ENCODE measurements at regions not wholly inside any gene's neighbourhood (a gene's known extent, or its start where the extent isn't known, plus 50 kb on each side); places are given as distances from the start of the nearest gene placed in this dataset.

GRCh38 chr4:163654621-163655020 lies 160.1 kb downstream of the TMA16 start:
- in situ Hi-C loops (cut with MboI; ENCODE audit: low pct_unique_long_range_greater_than_20kb, low sequenced_read_pairs, unreplicated experiment) = no loop called here
- TF ChIP-seq, protein P1, sequence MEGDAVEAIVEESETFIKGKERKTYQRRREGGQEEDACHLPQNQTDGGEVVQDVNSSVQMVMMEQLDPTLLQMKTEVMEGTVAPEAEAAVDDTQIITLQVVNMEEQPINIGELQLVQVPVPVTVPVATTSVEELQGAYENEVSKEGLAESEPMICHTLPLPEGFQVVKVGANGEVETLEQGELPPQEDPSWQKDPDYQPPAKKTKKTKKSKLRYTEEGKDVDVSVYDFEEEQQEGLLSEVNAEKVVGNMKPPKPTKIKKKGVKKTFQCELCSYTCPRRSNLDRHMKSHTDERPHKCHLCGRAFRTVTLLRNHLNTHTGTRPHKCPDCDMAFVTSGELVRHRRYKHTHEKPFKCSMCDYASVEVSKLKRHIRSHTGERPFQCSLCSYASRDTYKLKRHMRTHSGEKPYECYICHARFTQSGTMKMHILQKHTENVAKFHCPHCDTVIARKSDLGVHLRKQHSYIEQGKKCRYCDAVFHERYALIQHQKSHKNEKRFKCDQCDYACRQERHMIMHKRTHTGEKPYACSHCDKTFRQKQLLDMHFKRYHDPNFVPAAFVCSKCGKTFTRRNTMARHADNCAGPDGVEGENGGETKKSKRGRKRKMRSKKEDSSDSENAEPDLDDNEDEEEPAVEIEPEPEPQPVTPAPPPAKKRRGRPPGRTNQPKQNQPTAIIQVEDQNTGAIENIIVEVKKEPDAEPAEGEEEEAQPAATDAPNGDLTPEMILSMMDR (IDR thresholded peaks at IDR 0.05; ENCODE audit: extremely low read depth, insufficient read depth, missing control alignments) = no peak

GRCh38 chr4:163660636-163661035 lies 166.1 kb downstream of the TMA16 start:
- in situ Hi-C loops (cut with MboI; ENCODE audit: low pct_unique_long_range_greater_than_20kb, low sequenced_read_pairs, unreplicated experiment) = loop anchor here (10.0 kb wide), 1 partner anchor 106 kb away; no protein-coding TSS in a partner anchor
- no peak for DNase-seq (ENCODE audit: low spot score)
- TF ChIP-seq, protein P1 (IDR thresholded peaks at IDR 0.05; ENCODE audit: extremely low read depth, insufficient read depth, missing control alignments) = no peak

More at GRCh38 chr4:163654621-163655020, 160.1 kb downstream of the TMA16 start:
- no peak for DNase-seq (ENCODE audit: low spot score)

DNA sequence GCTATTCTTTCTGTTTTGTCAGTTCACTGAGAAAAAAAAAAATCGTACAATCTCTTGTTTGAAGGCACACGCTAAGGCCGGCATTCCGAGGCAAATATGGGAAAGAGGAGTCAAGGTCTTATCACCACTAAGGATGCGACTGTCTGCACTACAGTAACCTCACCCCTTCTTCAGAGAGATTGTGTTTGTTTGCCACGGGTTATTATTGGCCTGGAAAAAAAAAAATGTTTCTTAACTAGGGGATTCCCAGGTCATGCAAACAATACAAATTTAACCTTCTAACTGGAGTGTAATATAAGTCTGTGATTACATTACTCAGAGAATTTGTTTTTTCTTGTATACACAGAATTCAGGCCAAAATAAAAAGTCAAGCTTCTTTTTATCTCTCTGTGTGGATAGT lies 168.3 kb downstream of the TMA16 start:
- in situ Hi-C loops (cut with MboI; ENCODE audit: low pct_unique_long_range_greater_than_20kb, low sequenced_read_pairs, unreplicated experiment) = loop anchor here (10.0 kb wide), 1 partner anchor 108 kb away; no protein-coding TSS in a partner anchor
- no peak for DNase-seq (ENCODE audit: low spot score)
- TF ChIP-seq, protein P1 (IDR thresholded peaks at IDR 0.05; ENCODE audit: extremely low read depth, insufficient read depth, missing control alignments) = no peak

- TF ChIP-seq, protein P1 (IDR thresholded peaks at IDR 0.05; ENCODE audit: extremely low read depth, insufficient read depth, missing control alignments) = peak; percentile 6
- no peak for DNase-seq (ENCODE audit: low spot score)
- in situ Hi-C loops (cut with MboI; ENCODE audit: low pct_unique_long_range_greater_than_20kb, low sequenced_read_pairs, unreplicated experiment) = loop anchor here (10.0 kb wide), 1 partner anchor 109 kb away; no protein-coding TSS in a partner anchor
Observed at GRCh38 chr4:163663454-163664225, 169.2 kb downstream of the TMA16 start.

DNA sequence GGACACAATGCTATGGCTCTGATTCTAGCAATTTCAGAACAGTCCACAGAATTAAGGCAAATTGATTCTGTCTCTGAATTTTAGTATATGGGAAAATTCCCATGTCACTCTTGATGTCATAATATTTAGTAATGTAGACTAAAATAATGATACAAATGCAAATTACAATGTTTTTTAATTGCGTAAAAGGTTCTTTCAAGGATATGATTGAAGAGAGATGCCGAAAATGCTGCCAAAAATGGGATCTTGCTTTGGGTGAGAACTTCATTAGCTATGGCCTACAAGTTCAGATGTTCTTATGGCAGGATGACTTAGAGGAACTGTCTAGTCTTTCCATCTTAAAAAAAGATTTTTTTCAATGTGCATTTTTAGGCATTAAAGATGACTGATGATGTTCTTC lies 170.6 kb downstream of the TMA16 start:
- in situ Hi-C loops (cut with MboI; ENCODE audit: low pct_unique_long_range_greater_than_20kb, low sequenced_read_pairs, unreplicated experiment) = loop anchor here (10.0 kb wide), 1 partner anchor 110 kb away; no protein-coding TSS in a partner anchor

GRCh38 chr4:163665521-163666331 lies 171.2 kb downstream of the TMA16 start:
- TF ChIP-seq, protein P1 (IDR thresholded peaks at IDR 0.05; ENCODE audit: extremely low read depth, insufficient read depth, missing control alignments) = peak; percentile 39
- in situ Hi-C loops (cut with MboI; ENCODE audit: low pct_unique_long_range_greater_than_20kb, low sequenced_read_pairs, unreplicated experiment) = loop anchor here (10.0 kb wide), 1 partner anchor 111 kb away; no protein-coding TSS in a partner anchor
- no peak for DNase-seq (ENCODE audit: low spot score)

More for the DNA sequence above, 170.6 kb downstream of the TMA16 start:
- TF ChIP-seq, protein P1 (IDR thresholded peaks at IDR 0.05; ENCODE audit: extremely low read depth, insufficient read depth, missing control alignments) = no peak
- no peak for DNase-seq (ENCODE audit: low spot score)

All from GM13977 (cell line).